ENCODE measurements at regions not wholly inside any gene's neighbourhood (a gene's known extent, or its start where the extent isn't known, plus 50 kb on each side); places are given as distances from the start of the nearest gene placed in this dataset.

- TF ChIP-seq CTCF (IDR thresholded peaks at IDR 0.05; ENCODE audit: insufficient read depth, low read depth, low read length), result no peak
- ChIA-PET POLR2A (no interaction called here), CTCF (interaction anchor here (0.5 kb wide), 1 partner anchor 25 kb away, joined by 4 read pairs; no protein-coding TSS in a partner anchor)
- Histone ChIP-seq H3K27me3 (ENCODE audit: control insufficient read depth, insufficient read depth, low read length) (no peaks in the 10 kb centered on the region), H3K4me3 (ENCODE audit: low read depth, low read length) (no peak overlapping the region), H3K36me3 (ENCODE audit: control insufficient read depth, insufficient read depth, low read length) (no peaks in the 10 kb centered on the region)
- no peak for DNase-seq (ENCODE audit: low read depth)
These were observed 458.9 kb downstream of the PRR16 start for GRCh38 chr5:120923026-120923425.

- no peaks in the 10 kb centered on the region for H3K36me3 ChIP-seq (ENCODE audit: control insufficient read depth, insufficient read depth, low read length)
- CTCF ChIA-PET, result no interaction called here
- no peak overlapping the region for H3K4me3 ChIP-seq (ENCODE audit: low read depth, low read length)
- POLR2A ChIA-PET, result no interaction called here
- no peaks in the 10 kb centered on the region for H3K27me3 ChIP-seq (ENCODE audit: control insufficient read depth, insufficient read depth, low read length)
- DNase-seq (ENCODE audit: low read depth), result no peak
- TF ChIP-seq CTCF (IDR thresholded peaks at IDR 0.05; ENCODE audit: insufficient read depth, low read depth, low read length), result no peak
These were observed 462.4 kb downstream of the PRR16 start for GRCh38 chr5:120926471-120926870.

GRCh38 chr5:120927950-120928530 is 463.9 kb downstream of the PRR16 start:
- no peak for TF ChIP-seq CTCF (IDR thresholded peaks at IDR 0.05; ENCODE audit: insufficient read depth, low read depth, low read length)
- no peaks in the 10 kb centered on the region for H3K36me3 ChIP-seq (ENCODE audit: control insufficient read depth, insufficient read depth, low read length)
- ChIA-PET CTCF (no interaction called here), POLR2A (no interaction called here)
- H3K27me3 ChIP-seq (ENCODE audit: control insufficient read depth, insufficient read depth, low read length), result no peaks in the 10 kb centered on the region
- no peak overlapping the region for H3K4me3 ChIP-seq (ENCODE audit: low read depth, low read length)
- DNase-seq (ENCODE audit: low read depth), result no peak

- H3K36me3 ChIP-seq (ENCODE audit: control insufficient read depth, insufficient read depth, low read length), result no peaks in the 10 kb centered on the region
- DNase-seq (ENCODE audit: low read depth), result no peak
- ChIA-PET POLR2A (no interaction called here), CTCF (no interaction called here)
- no peaks in the 10 kb centered on the region for H3K27me3 ChIP-seq (ENCODE audit: control insufficient read depth, insufficient read depth, low read length)
- no peak overlapping the region for H3K4me3 ChIP-seq (ENCODE audit: low read depth, low read length)
- no peak for TF ChIP-seq CTCF (IDR thresholded peaks at IDR 0.05; ENCODE audit: insufficient read depth, low read depth, low read length)
These were observed 468.4 kb downstream of the PRR16 start for GRCh38 chr5:120932480-120932879.

GRCh38 chr5:120934031-120934430 is 469.9 kb downstream of the PRR16 start:
- no peak overlapping the region for H3K4me3 ChIP-seq (ENCODE audit: low read depth, low read length)
- no peak for TF ChIP-seq CTCF (IDR thresholded peaks at IDR 0.05; ENCODE audit: insufficient read depth, low read depth, low read length)
- no peaks in the 10 kb centered on the region for H3K27me3 ChIP-seq (ENCODE audit: control insufficient read depth, insufficient read depth, low read length)
- DNase-seq (ENCODE audit: low read depth), result no peak
- POLR2A ChIA-PET, result no interaction called here
- CTCF ChIA-PET, result no interaction called here
- H3K36me3 ChIP-seq (ENCODE audit: control insufficient read depth, insufficient read depth, low read length), result no peaks in the 10 kb centered on the region
